Hepatocyte (in vitro differentiated cells): ENCODE measurements at regions not wholly inside any gene's neighbourhood (a gene's known extent, or its start where the extent isn't known, plus 50 kb on each side); places are given as distances from the start of the nearest gene placed in this dataset.
"Not testable (repeated sequence)": the region's sequence is repeated elsewhere in the genome, so short reads cannot be mapped to it uniquely, and the experiment has no call there.

ENCODE experiments used
- DNase-seq: peaks from one replicate; pipeline ENCODE4 v3.0.0-alpha.2; 2016; ENCODE audit warnings: low spot score
- H2AFZ ChIP-seq: fragments of 200-600 bp; sonication (generic); 2 replicates; pipeline ENCODE4 v1.6.0; 2016; ENCODE audit warnings: antibody characterized with exemption, mild to moderate bottlenecking
- H3K27ac ChIP-seq: fragments of 200-600 bp; sonication (generic); 2 replicates; pipeline ENCODE4 v1.5.1; 2016; ENCODE audit warnings: mild to moderate bottlenecking
- H3K27me3 ChIP-seq: fragments of 200-600 bp; sonication (generic); 2 replicates; pipeline ENCODE4 v1.6.1; 2016
- H3K36me3 ChIP-seq: fragments of 200-600 bp; sonication (generic); replicated peaks from 2 replicates; pipeline ENCODE4 v1.5.1; 2016; ENCODE audit warnings: low read depth; ENCODE audit not compliant: insufficient read depth
- H3K4me1 ChIP-seq: fragments of 200-600 bp; sonication (generic); 2 replicates; pipeline ENCODE4 v1.5.1; 2016; ENCODE audit warnings: mild to moderate bottlenecking, moderate library complexity; ENCODE audit not compliant: insufficient read depth
- H3K4me2 ChIP-seq: fragments of 200-600 bp; sonication (generic); 2 replicates; pipeline ENCODE4 v1.6.0; 2016
- H3K4me3 ChIP-seq: fragments of 200-600 bp; sonication (generic); 2 replicates; pipeline ENCODE4 v1.5.1; 2016; ENCODE audit warnings: mild to moderate bottlenecking
- H3K79me2 ChIP-seq: fragments of 200-600 bp; sonication (generic); 2 replicates; pipeline ENCODE4 v1.6.0; 2017; ENCODE audit warnings: mild to moderate bottlenecking
- H3K9me2 ChIP-seq: fragments of 200-600 bp; sonication (generic); replicated peaks from 2 replicates; pipeline ENCODE4 v1.6.0; 2017; ENCODE audit warnings: mild to moderate bottlenecking; ENCODE audit not compliant: insufficient read depth
- H3K9me3 ChIP-seq: fragments of 200-600 bp; sonication (generic); 2 replicates; pipeline ENCODE4 v1.5.1; 2016; ENCODE audit warnings: low read depth, mild to moderate bottlenecking
- H4K20me1 ChIP-seq: fragments of 200-600 bp; sonication (generic); 2 replicates; pipeline ENCODE4 v1.6.0; 2016; ENCODE audit warnings: mild to moderate bottlenecking; ENCODE audit not compliant: insufficient read depth, poor library complexity, severe bottlenecking
- WGBS: methylation state at CpG from one replicate; pipeline ENCODE4 v1.1.6; 2016; ENCODE audit warnings: low lambda C conversion rate; ENCODE audit errors: missing lambda C conversion rate; 5-methylcytosine and 5-hydroxymethylcytosine counted together

DNA sequence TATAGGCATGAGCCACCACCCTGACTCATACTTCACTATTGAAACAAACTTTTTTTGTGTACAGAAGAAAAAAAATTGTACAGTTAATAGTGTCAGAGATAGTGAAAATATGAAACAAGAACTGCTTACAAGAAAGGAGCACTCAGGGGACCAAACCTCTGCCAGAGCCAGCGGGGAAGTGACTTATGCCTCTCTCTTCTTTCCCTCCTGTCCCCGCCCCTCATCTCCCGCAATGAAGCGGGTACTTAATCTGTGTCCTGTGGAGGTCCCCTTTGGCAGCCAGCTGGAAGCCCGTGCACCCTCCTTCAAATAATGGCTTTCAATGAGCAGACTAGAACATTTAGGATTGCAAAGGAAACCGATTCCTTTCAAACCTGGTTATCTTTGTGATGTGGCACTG is 51.5 kb downstream of the PPIAL4A start:
- H3K36me3 ChIP-seq, H3K9me3 ChIP-seq, H3K4me3 ChIP-seq, H3K4me2 ChIP-seq, H2AFZ ChIP-seq, H3K79me2 ChIP-seq, H3K9me2 ChIP-seq, DNase-seq, H4K20me1 ChIP-seq, H3K4me1 ChIP-seq, H3K27me3 ChIP-seq: not testable (repeated sequence)
- H3K27ac ChIP-seq: peak overlapping the region; percentile 91
- 68% methylated on average over 6 of the region's 6 CpGs for WGBS

DNA sequence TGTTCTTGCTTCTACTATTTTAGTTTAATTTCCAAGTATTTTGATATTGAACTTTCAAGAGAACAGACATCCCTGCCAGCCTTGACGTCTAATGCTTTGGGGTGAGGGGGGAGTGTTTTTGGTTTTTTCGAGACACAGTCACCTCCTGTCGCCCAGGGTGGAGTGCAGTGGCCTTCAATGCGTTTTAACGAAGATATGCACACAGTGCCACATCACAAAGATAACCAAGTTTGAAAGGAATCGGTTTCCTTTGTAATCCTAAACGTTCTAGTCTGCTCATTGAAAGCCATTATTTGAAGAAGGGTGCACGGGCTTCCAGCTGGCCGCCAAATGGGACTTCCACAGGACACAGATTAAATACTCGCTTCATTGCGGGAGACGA is 52.3 kb downstream of the PPIAL4A start:
- peak overlapping the region; percentile 91 for H3K27ac ChIP-seq
- H3K27me3 ChIP-seq, H3K36me3 ChIP-seq, DNase-seq, H3K9me2 ChIP-seq, H3K9me3 ChIP-seq, H4K20me1 ChIP-seq, H3K4me1 ChIP-seq, H3K79me2 ChIP-seq: not testable (repeated sequence)
- H2AFZ ChIP-seq: peak overlapping the region; percentile 70
- 5% methylated on average over 11 of the region's 12 CpGs for WGBS
- H3K4me3 ChIP-seq: peak overlapping the region; percentile 25
- H3K4me2 ChIP-seq: peak overlapping the region; percentile 84

DNA sequence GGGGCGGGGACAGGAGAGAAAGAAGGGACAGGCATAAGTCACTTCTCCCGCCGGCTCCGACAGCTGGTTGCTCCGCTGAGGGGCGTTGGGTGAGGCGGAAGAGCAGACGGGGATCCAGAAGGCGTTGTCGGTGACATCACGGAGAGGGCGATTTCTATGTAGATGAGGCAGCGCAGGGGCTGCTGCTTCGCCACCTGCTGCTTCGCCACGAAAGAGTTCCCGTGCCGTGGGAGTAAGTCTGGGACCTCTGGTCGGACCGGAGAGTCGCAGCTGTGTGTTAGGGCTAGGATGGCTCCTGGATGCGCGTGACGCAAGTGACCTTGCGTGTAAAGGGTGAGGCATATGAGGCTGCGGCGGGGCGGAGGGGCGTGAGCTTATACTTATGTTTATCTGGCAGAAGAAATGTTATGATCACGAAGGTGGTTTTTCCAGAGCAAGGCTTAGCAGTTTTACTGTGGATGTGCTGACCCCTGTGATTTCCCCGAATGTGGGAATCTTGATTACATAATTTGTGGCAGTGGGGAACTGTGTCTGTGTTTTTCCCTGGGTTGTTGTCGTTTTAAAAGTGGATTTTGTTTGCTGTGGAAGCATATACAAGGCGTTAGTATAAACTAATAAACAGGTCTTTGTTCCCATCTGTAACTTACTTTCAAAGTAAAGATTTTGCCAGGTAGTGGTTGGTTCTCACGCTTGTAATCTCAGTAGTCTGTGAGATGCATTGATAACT is 52.8 kb downstream of the PPIAL4A start:
- peak overlapping the region; percentile 25 for H3K4me3 ChIP-seq
- not testable (repeated sequence) for H3K9me3 ChIP-seq, H4K20me1 ChIP-seq, H3K36me3 ChIP-seq, H3K4me1 ChIP-seq, H3K79me2 ChIP-seq, H3K27me3 ChIP-seq, H3K9me2 ChIP-seq
- H3K27ac ChIP-seq: peak overlapping the region; percentile 91
- DNase-seq: peak; percentile 79
- peak overlapping the region; percentile 70 for H2AFZ ChIP-seq
- 3% methylated on average over 34 of the region's 34 CpGs for WGBS
- peak overlapping the region; percentile 84 for H3K4me2 ChIP-seq

DNA sequence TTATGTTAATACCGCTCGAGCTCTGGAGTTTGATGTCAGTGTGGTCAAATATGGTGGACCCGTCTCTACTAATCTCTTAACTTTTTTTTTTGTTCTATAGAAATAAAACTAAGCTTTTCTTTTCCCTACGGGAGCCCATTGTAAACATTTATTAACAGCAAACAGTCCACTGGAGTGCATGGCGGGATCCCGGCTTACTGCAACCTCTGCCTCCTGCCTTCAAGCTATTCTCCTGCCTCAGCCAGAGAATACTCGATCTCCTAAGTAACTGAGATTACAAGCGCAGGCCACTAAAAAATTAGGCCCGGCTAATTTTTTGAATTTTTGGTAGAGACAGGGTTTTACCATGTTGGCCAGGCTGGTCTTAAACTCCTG is 53.4 kb downstream of the PPIAL4A start:
- not testable (repeated sequence) for DNase-seq
- peak overlapping the region; percentile 91 for H3K27ac ChIP-seq

DNA sequence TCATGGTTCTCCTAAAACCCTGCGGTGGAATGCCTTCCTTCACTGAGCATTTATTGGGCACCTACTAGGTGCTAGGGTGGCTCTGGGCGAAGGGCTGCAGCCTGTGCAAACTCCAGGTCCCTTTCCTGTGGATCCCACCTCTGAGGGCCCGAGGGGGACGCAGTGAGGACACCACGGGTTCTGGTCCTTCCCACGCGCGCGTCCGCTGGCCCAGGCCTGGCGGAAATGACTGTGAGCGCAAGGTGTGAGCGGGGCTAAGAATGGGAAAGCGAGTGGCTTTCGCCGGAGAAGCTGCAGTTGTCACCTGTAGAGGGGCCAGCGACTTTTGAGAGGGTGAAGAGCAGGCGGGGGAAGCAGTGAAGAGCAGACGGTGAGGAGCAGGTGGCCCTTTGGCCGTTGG is 55.1 kb downstream of the PPIAL4A start:
- not testable (repeated sequence) for H3K27me3 ChIP-seq, H3K36me3 ChIP-seq, H3K9me2 ChIP-seq, H3K79me2 ChIP-seq, H3K9me3 ChIP-seq, H3K4me3 ChIP-seq, H2AFZ ChIP-seq, H4K20me1 ChIP-seq, H3K4me2 ChIP-seq, H3K4me1 ChIP-seq, DNase-seq, H3K27ac ChIP-seq
- WGBS: 95% methylated on average over 17 of the region's 20 CpGs

More for the DNA sequence above, 53.4 kb downstream of the PPIAL4A start:
- not testable (repeated sequence) for H2AFZ ChIP-seq, H3K79me2 ChIP-seq, H3K36me3 ChIP-seq, H3K9me2 ChIP-seq, H4K20me1 ChIP-seq, H3K4me3 ChIP-seq, H3K4me1 ChIP-seq, H3K27me3 ChIP-seq, H3K9me3 ChIP-seq
- WGBS: no CpG with 5 or more reads among the region's 9 CpGs
- H3K4me2 ChIP-seq: peak overlapping the region; percentile 84

DNA sequence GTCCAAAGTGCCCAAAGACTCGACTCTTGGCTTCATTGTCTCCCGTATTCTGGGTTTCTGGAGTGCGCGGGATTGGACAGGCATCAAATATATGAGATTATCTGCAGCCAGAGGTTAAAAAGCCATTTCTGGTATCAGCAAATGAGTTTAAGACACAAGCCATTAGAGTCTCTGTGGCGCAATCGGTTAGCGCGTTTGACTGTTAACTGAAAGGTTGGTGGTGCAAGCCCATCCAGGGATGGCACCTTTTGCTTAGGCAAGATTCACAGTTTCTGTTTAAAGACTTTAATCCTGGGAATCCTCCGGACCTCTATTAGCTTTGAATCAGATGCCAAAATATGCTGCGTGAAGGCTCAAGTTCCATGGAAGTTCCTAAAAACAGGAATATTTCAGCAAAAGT is 55.6 kb downstream of the PPIAL4A start:
- H3K36me3 ChIP-seq, H3K9me3 ChIP-seq, H3K27me3 ChIP-seq, H3K4me2 ChIP-seq, H3K4me1 ChIP-seq, H4K20me1 ChIP-seq, DNase-seq, H3K4me3 ChIP-seq, H2AFZ ChIP-seq, H3K9me2 ChIP-seq, H3K27ac ChIP-seq, H3K79me2 ChIP-seq: not testable (repeated sequence)
- 92% methylated on average over 9 of the region's 10 CpGs for WGBS

DNA sequence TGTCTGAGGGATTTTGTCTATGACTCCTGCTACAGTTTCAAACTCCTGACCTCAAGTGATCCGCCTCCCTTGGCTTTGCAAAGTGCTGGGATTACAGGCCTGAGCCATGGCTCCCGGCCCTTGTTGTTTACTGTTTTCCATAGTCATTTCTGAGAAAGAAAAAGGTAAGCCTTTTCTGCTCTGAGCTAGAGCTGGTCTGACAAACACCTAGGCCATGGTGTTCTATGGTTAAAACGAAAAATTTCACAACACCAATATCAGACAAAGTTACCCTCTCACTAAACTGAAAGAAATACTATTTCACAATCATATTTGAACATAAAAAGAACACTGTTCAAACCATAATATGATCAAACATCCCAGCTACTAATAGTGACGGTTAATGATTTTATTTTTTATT is 57.5 kb downstream of the PPIAL4A start:
- H3K36me3 ChIP-seq, H3K4me3 ChIP-seq, H3K9me2 ChIP-seq, H3K79me2 ChIP-seq, DNase-seq, H3K9me3 ChIP-seq, H4K20me1 ChIP-seq, H3K4me1 ChIP-seq, H2AFZ ChIP-seq, H3K27me3 ChIP-seq, H3K4me2 ChIP-seq, H3K27ac ChIP-seq: not testable (repeated sequence)
- 66% methylated on average over 4 of the region's 4 CpGs for WGBS

DNA sequence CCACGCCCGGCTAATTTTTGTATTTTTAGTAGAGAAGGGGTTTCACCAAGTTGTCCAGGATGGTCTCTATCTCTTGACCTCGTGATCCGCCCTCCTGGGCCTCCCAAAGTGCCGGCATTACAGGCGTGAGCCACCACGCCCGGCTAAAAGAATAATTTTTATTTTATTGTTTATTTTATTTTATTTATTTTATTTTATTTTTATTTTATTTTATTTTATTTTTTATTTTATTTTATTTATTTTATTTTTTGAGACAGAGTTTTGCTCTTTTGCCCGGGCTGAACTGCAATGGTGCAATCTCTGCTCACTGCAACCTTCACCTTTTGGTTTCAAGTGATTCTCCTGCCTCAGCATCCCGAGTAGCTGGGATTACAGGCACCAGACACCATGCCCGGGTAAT is 60.2 kb downstream of the PPIAL4A start:
- not testable (repeated sequence) for H3K4me3 ChIP-seq, H3K4me1 ChIP-seq, H3K9me2 ChIP-seq, DNase-seq, H3K27ac ChIP-seq, H3K9me3 ChIP-seq, H3K4me2 ChIP-seq, H3K79me2 ChIP-seq, H3K36me3 ChIP-seq, H3K27me3 ChIP-seq, H4K20me1 ChIP-seq, H2AFZ ChIP-seq
- WGBS: 94% methylated on average over 11 of the region's 11 CpGs

DNA sequence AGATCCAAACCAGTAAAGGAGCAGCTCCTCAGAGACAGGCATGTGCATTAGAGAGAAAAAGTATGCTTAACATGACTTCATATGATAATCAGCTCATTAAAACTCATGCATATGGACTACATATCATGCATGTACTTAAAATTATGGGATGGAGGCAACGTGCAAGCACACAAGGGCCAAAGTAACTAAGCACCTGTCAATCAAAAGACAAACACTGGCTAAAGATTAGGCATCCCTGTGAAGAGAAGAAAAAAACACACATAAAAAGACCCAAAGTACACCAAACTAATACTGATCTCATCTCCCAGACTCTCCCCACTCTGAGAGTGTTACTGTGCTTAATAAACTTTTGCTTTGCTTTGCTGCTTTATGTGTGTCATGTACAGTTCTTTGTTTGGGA is 61.1 kb downstream of the PPIAL4A start:
- not testable (repeated sequence) for H4K20me1 ChIP-seq, H3K36me3 ChIP-seq

More for the DNA sequence above, 61.1 kb downstream of the PPIAL4A start:
- not testable (repeated sequence) for H3K79me2 ChIP-seq, DNase-seq, H3K4me3 ChIP-seq, H3K27me3 ChIP-seq, H3K9me3 ChIP-seq, H3K4me2 ChIP-seq, H2AFZ ChIP-seq, H3K9me2 ChIP-seq, H3K4me1 ChIP-seq, H3K27ac ChIP-seq
- WGBS: 40% methylated on average over 1 of the region's 1 CpG
